Amniotic epithelial cell (primary cell): ENCODE measurements at regions not wholly inside any gene's neighbourhood (a gene's known extent, or its start where the extent isn't known, plus 50 kb on each side); places are given as distances from the start of the nearest gene placed in this dataset.
"Not testable (repeated sequence)": the region's sequence is repeated elsewhere in the genome, so short reads cannot be mapped to it uniquely, and the experiment has no call there.

Experiments used
- DNase-seq: peaks from one replicate; pipeline ENCODE4 v3.0.0-alpha.2; 2010; ENCODE audit warnings: low read depth

- no peak for DNase-seq
Measured at GRCh38 chr18:34280000-34280399, 55.3 kb upstream of the NOL4 start.

GRCh38 chr18:34280653-34281052 lies 55.9 kb upstream of the NOL4 start:
- no peak for DNase-seq

GRCh38 chr18:34281290-34281689 lies 56.6 kb upstream of the NOL4 start:
- DNase-seq: no peak

- DNase-seq: no peak
Measured at GRCh38 chr18:34281722-34282121, 57.0 kb upstream of the NOL4 start.

GRCh38 chr18:34283506-34283905 lies 58.8 kb upstream of the NOL4 start:
- no peak for DNase-seq

GRCh38 chr18:34287825-34288224 lies 63.1 kb upstream of the NOL4 start:
- no peak for DNase-seq

GRCh38 chr18:34292594-34292993 lies 67.9 kb upstream of the NOL4 start:
- no peak for DNase-seq

GRCh38 chr18:34297287-34297686 lies 72.6 kb upstream of the NOL4 start:
- DNase-seq: no peak

- no peak for DNase-seq
Measured at GRCh38 chr18:34299828-34300227, 75.1 kb upstream of the NOL4 start.

- DNase-seq: no peak
Measured at GRCh38 chr18:34311468-34311867, 86.8 kb upstream of the NOL4 start.

GRCh38 chr18:34314847-34315246 lies 90.1 kb upstream of the NOL4 start:
- DNase-seq: no peak

- DNase-seq: no peak
Measured at GRCh38 chr18:34315591-34316352, 91.1 kb upstream of the NOL4 start.

- DNase-seq: no peak
Measured at GRCh38 chr18:34320267-34320666, 95.6 kb upstream of the NOL4 start.

GRCh38 chr18:34321066-34321465 lies 96.4 kb upstream of the NOL4 start:
- no peak for DNase-seq

- DNase-seq: peak; percentile 45
Measured at GRCh38 chr18:34322365-34323289, 97.9 kb upstream of the NOL4 start.

- no peak for DNase-seq
Measured at GRCh38 chr18:34329840-34330239, 105.1 kb upstream of the NOL4 start.

- no peak for DNase-seq
Measured at GRCh38 chr18:34330308-34330707, 105.6 kb upstream of the NOL4 start.

GRCh38 chr18:34330907-34331306 lies 106.2 kb upstream of the NOL4 start:
- not testable (repeated sequence) for DNase-seq

GRCh38 chr18:34331343-34331742 lies 106.6 kb upstream of the NOL4 start:
- DNase-seq: not testable (repeated sequence)

- DNase-seq: no peak
Measured at GRCh38 chr18:34339155-34339554, 114.4 kb upstream of the NOL4 start.

- peak; percentile 3 for DNase-seq
Measured at GRCh38 chr18:34342960-34343359, 118.2 kb upstream of the NOL4 start.

- DNase-seq: no peak
Measured at GRCh38 chr18:34345738-34346137, 121.0 kb upstream of the NOL4 start.

- no peak for DNase-seq
Measured at GRCh38 chr18:34350778-34351177, 126.1 kb upstream of the NOL4 start.
